ENCODE measurements at regions not wholly inside any gene's neighbourhood (a gene's known extent, or its start where the extent isn't known, plus 50 kb on each side); places are given as distances from the start of the nearest gene placed in this dataset.
"Not testable (repeated sequence)": the region's sequence is repeated elsewhere in the genome, so short reads cannot be mapped to it uniquely, and the experiment has no call there.

- Histone ChIP-seq H3K36me3 (ENCODE audit: control insufficient read depth, insufficient read depth, low read length) (no peaks in the 10 kb centered on the region), H3K4me1 (ENCODE audit: control insufficient read depth, insufficient read depth, low read length) (no peaks in the 10 kb centered on the region), H3K27me3 (ENCODE audit: control insufficient read depth, insufficient read depth, low read length) (no peaks in the 10 kb centered on the region), H3K9me3 (ENCODE audit: control insufficient read depth, insufficient read depth, low read length) (no peaks in the 10 kb centered on the region), H3K27ac (ENCODE audit: low read length) (no peak overlapping the region), H3K4me3 (ENCODE audit: low read length) (no peak overlapping the region)
- DNase-seq (ENCODE audit: low read depth, low spot score), result no peak
- no CpG with 5 or more reads among the region's 2 CpGs for WGBS (ENCODE audit: insufficient coverage, insufficient read length)
Measured at GRCh38 chr5:29134418-29134817, 2059.1 kb upstream of the CDH6 start.

- Histone ChIP-seq H3K27ac (ENCODE audit: low read length) (no peak overlapping the region), H3K4me3 (ENCODE audit: low read length) (no peak overlapping the region), H3K27me3 (ENCODE audit: control insufficient read depth, insufficient read depth, low read length) (no peaks in the 10 kb centered on the region), H3K9me3 (ENCODE audit: control insufficient read depth, insufficient read depth, low read length) (no peaks in the 10 kb centered on the region), H3K4me1 (ENCODE audit: control insufficient read depth, insufficient read depth, low read length) (no peaks in the 10 kb centered on the region), H3K36me3 (ENCODE audit: control insufficient read depth, insufficient read depth, low read length) (no peaks in the 10 kb centered on the region)
- no CpG with 5 or more reads among the region's 2 CpGs for WGBS (ENCODE audit: insufficient coverage, insufficient read length)
- no peak for DNase-seq (ENCODE audit: low read depth, low spot score)
Measured at GRCh38 chr5:29131285-29131684, 2062.2 kb upstream of the CDH6 start.

- no peaks in the 10 kb centered on the region for H3K36me3 ChIP-seq (ENCODE audit: control insufficient read depth, insufficient read depth, low read length)
- no peaks in the 10 kb centered on the region for H3K9me3 ChIP-seq (ENCODE audit: control insufficient read depth, insufficient read depth, low read length)
- no peaks in the 10 kb centered on the region for H3K27me3 ChIP-seq (ENCODE audit: control insufficient read depth, insufficient read depth, low read length)
- no peak overlapping the region for H3K4me3 ChIP-seq (ENCODE audit: low read length)
- no peak for DNase-seq (ENCODE audit: low read depth, low spot score)
- no peaks in the 10 kb centered on the region for H3K4me1 ChIP-seq (ENCODE audit: control insufficient read depth, insufficient read depth, low read length)
- WGBS (ENCODE audit: insufficient coverage, insufficient read length), result no CpG with 5 or more reads among the region's 2 CpGs
- no peak overlapping the region for H3K27ac ChIP-seq (ENCODE audit: low read length)
Measured at GRCh38 chr5:29130786-29131185, 2062.7 kb upstream of the CDH6 start.

- not testable (repeated sequence) for H3K36me3 ChIP-seq (ENCODE audit: control insufficient read depth, insufficient read depth, low read length); H3K4me3 ChIP-seq (ENCODE audit: low read length); H3K4me1 ChIP-seq (ENCODE audit: control insufficient read depth, insufficient read depth, low read length); H3K27ac ChIP-seq (ENCODE audit: low read length); DNase-seq (ENCODE audit: low read depth, low spot score); H3K9me3 ChIP-seq (ENCODE audit: control insufficient read depth, insufficient read depth, low read length); H3K27me3 ChIP-seq (ENCODE audit: control insufficient read depth, insufficient read depth, low read length)
- no CpG with 5 or more reads among the region's 32 CpGs for WGBS (ENCODE audit: insufficient coverage, insufficient read length)
Measured at GRCh38 chr5:29127524-29128156, 2065.8 kb upstream of the CDH6 start.

GRCh38 chr5:29126462-29126861, 2067.0 kb upstream of the CDH6 start:
- H3K27ac ChIP-seq (ENCODE audit: low read length); H3K36me3 ChIP-seq (ENCODE audit: control insufficient read depth, insufficient read depth, low read length); H3K4me3 ChIP-seq (ENCODE audit: low read length); H3K27me3 ChIP-seq (ENCODE audit: control insufficient read depth, insufficient read depth, low read length); DNase-seq (ENCODE audit: low read depth, low spot score); H3K9me3 ChIP-seq (ENCODE audit: control insufficient read depth, insufficient read depth, low read length); H3K4me1 ChIP-seq (ENCODE audit: control insufficient read depth, insufficient read depth, low read length): not testable (repeated sequence)
- WGBS (ENCODE audit: insufficient coverage, insufficient read length), result no CpG with 5 or more reads among the region's 14 CpGs

GRCh38 chr5:29122306-29122705, 2071.2 kb upstream of the CDH6 start:
- WGBS (ENCODE audit: insufficient coverage, insufficient read length), result no CpG with 5 or more reads among the region's 2 CpGs

GRCh38 chr5:29114331-29114768, 2076.0 kb upstream of the CDH9 start:
- Histone ChIP-seq H3K27ac (ENCODE audit: low read length) (no peak overlapping the region), H3K4me3 (ENCODE audit: low read length) (no peak overlapping the region), H3K9me3 (ENCODE audit: control insufficient read depth, insufficient read depth, low read length) (no peaks in the 10 kb centered on the region), H3K36me3 (ENCODE audit: control insufficient read depth, insufficient read depth, low read length) (no peaks in the 10 kb centered on the region), H3K4me1 (ENCODE audit: control insufficient read depth, insufficient read depth, low read length) (no peaks in the 10 kb centered on the region), H3K27me3 (ENCODE audit: control insufficient read depth, insufficient read depth, low read length) (no peaks in the 10 kb centered on the region)
- DNase-seq (ENCODE audit: low read depth, low spot score), result no peak

More at GRCh38 chr5:29122306-29122705, 2071.2 kb upstream of the CDH6 start:
- Histone ChIP-seq H3K27me3 (ENCODE audit: control insufficient read depth, insufficient read depth, low read length) (no peaks in the 10 kb centered on the region), H3K4me3 (ENCODE audit: low read length) (no peak overlapping the region), H3K36me3 (ENCODE audit: control insufficient read depth, insufficient read depth, low read length) (no peaks in the 10 kb centered on the region), H3K4me1 (ENCODE audit: control insufficient read depth, insufficient read depth, low read length) (peaks cover 1% of the 10 kb centered on the region; the same call in 1 of the 2 replicates), H3K27ac (ENCODE audit: low read length) (no peak overlapping the region), H3K9me3 (ENCODE audit: control insufficient read depth, insufficient read depth, low read length) (no peaks in the 10 kb centered on the region)
- no peak for DNase-seq (ENCODE audit: low read depth, low spot score)

GRCh38 chr5:29113516-29113915, 2075.1 kb upstream of the CDH9 start:
- Histone ChIP-seq H3K36me3 (ENCODE audit: control insufficient read depth, insufficient read depth, low read length) (no peaks in the 10 kb centered on the region), H3K9me3 (ENCODE audit: control insufficient read depth, insufficient read depth, low read length) (no peaks in the 10 kb centered on the region), H3K4me3 (ENCODE audit: low read length) (no peak overlapping the region), H3K4me1 (ENCODE audit: control insufficient read depth, insufficient read depth, low read length) (no peaks in the 10 kb centered on the region), H3K27ac (ENCODE audit: low read length) (no peak overlapping the region), H3K27me3 (ENCODE audit: control insufficient read depth, insufficient read depth, low read length) (no peaks in the 10 kb centered on the region)
- DNase-seq (ENCODE audit: low read depth, low spot score), result no peak
- no CpG with 5 or more reads among the region's 2 CpGs for WGBS (ENCODE audit: insufficient coverage, insufficient read length)

- no peak overlapping the region for H3K4me3 ChIP-seq (ENCODE audit: low read length)
- H3K36me3 ChIP-seq (ENCODE audit: control insufficient read depth, insufficient read depth, low read length), result no peaks in the 10 kb centered on the region
- H3K9me3 ChIP-seq (ENCODE audit: control insufficient read depth, insufficient read depth, low read length), result no peaks in the 10 kb centered on the region
- H3K4me1 ChIP-seq (ENCODE audit: control insufficient read depth, insufficient read depth, low read length), result no peaks in the 10 kb centered on the region
- DNase-seq (ENCODE audit: low read depth, low spot score), result no peak
- no peaks in the 10 kb centered on the region for H3K27me3 ChIP-seq (ENCODE audit: control insufficient read depth, insufficient read depth, low read length)
- H3K27ac ChIP-seq (ENCODE audit: low read length), result no peak overlapping the region
- no CpG with 5 or more reads among the region's 3 CpGs for WGBS (ENCODE audit: insufficient coverage, insufficient read length)
Measured at GRCh38 chr5:29099585-29099984, 2061.2 kb upstream of the CDH9 start.

GRCh38 chr5:29089591-29090130, 2051.3 kb upstream of the CDH9 start:
- DNase-seq (ENCODE audit: low read depth, low spot score), result no peak
- Histone ChIP-seq H3K36me3 (ENCODE audit: control insufficient read depth, insufficient read depth, low read length) (no peaks in the 10 kb centered on the region), H3K4me3 (ENCODE audit: low read length) (no peak overlapping the region), H3K27me3 (ENCODE audit: control insufficient read depth, insufficient read depth, low read length) (no peaks in the 10 kb centered on the region), H3K9me3 (ENCODE audit: control insufficient read depth, insufficient read depth, low read length) (no peaks in the 10 kb centered on the region), H3K4me1 (ENCODE audit: control insufficient read depth, insufficient read depth, low read length) (no peaks in the 10 kb centered on the region), H3K27ac (ENCODE audit: low read length) (no peak overlapping the region)
- WGBS (ENCODE audit: insufficient coverage, insufficient read length), result no CpG with 5 or more reads among the region's 1 CpG

- Histone ChIP-seq H3K9me3 (ENCODE audit: control insufficient read depth, insufficient read depth, low read length) (no peaks in the 10 kb centered on the region), H3K27ac (ENCODE audit: low read length) (no peak overlapping the region), H3K4me1 (ENCODE audit: control insufficient read depth, insufficient read depth, low read length) (no peaks in the 10 kb centered on the region), H3K27me3 (ENCODE audit: control insufficient read depth, insufficient read depth, low read length) (no peaks in the 10 kb centered on the region), H3K36me3 (ENCODE audit: control insufficient read depth, insufficient read depth, low read length) (no peaks in the 10 kb centered on the region), H3K4me3 (ENCODE audit: low read length) (no peak overlapping the region)
- WGBS (ENCODE audit: insufficient coverage, insufficient read length), result no CpG with 5 or more reads among the region's 2 CpGs
- DNase-seq (ENCODE audit: low read depth, low spot score), result no peak
Measured at GRCh38 chr5:29085142-29085541, 2046.8 kb upstream of the CDH9 start.

All from iPS DF 6.9 (cell line).